CD8-positive, alpha-beta memory T cell (primary cell): ENCODE measurements at regions not wholly inside any gene's neighbourhood (a gene's known extent, or its start where the extent isn't known, plus 50 kb on each side); places are given as distances from the start of the nearest gene placed in this dataset.
A peak's percentile ranks its signal among the peaks of the same experiment; 100 is the strongest.

ENCODE experiments used
- CTCF ChIA-PET: fragments of 350-600 bp; sonication (Branson Sonifier 250); formaldehyde crosslinking; loops from one replicate; lab custom pipeline; 2021; ENCODE audit warnings: antibody characterized with exemption; lab: Charles Lee
- POLR2A ChIA-PET: fragments of 350-600 bp; sonication (Branson Sonifier 250); formaldehyde crosslinking; loops from one replicate; lab custom pipeline; 2021; ENCODE audit warnings: antibody characterized with exemption; lab: Charles Lee
- DNase-seq, 5 donors: peaks; one replicate each; pipeline versions ENCODE4 v3.0.0 to v3.0.0-alpha.2; 2020 to 2022; ENCODE audit warnings: mixed read lengths in 1 of 5
- H3K27ac ChIP-seq: one replicate; pipeline ENCODE4 v1.7.0; 2013; ENCODE audit warnings: low read depth, mild to moderate bottlenecking, low read length, moderate library complexity
- H3K27me3 ChIP-seq: 2 replicates; pipeline ENCODE4 v1.7.0; 2013; ENCODE audit warnings: low read length, mild to moderate bottlenecking; ENCODE audit not compliant: insufficient read depth, poor library complexity, severe bottlenecking
- H3K36me3 ChIP-seq: 2 replicates; pipeline ENCODE4 v1.7.0; 2013; ENCODE audit warnings: mild to moderate bottlenecking, low read length, moderate library complexity; ENCODE audit not compliant: insufficient read depth
- H3K4me1 ChIP-seq: 2 replicates; pipeline ENCODE4 v1.7.0; 2013; ENCODE audit warnings: mild to moderate bottlenecking, low read length, moderate library complexity; ENCODE audit not compliant: insufficient read depth
- H3K4me3 ChIP-seq: 2 replicates; pipeline ENCODE4 v1.7.0; 2013; ENCODE audit warnings: mild to moderate bottlenecking, low read length
- H3K9me3 ChIP-seq: 2 replicates; pipeline ENCODE4 v1.7.0; 2013; ENCODE audit warnings: mild to moderate bottlenecking, low read length
- H3K27ac Mint-ChIP-seq, 8 donors: one replicate each; pipeline ENCODE4 v1.8.0; 2020 to 2021; ENCODE audit warnings: mixed read lengths in 8 of 8, mild to moderate bottlenecking in 6 of 8, inconsistent platforms in 3 of 8, moderate library complexity in 3 of 8
- H3K27me3 Mint-ChIP-seq, 2 donors: one replicate each; pipeline ENCODE4 v1.8.0; 2020 to 2021; ENCODE audit warnings: mixed read lengths in 2 of 2, mild to moderate bottlenecking in 1 of 2, moderate library complexity in 1 of 2
- H3K36me3 Mint-ChIP-seq, 3 donors: one replicate each; pipeline ENCODE4 v1.8.0; 2020 to 2021; ENCODE audit warnings: mixed read lengths in 3 of 3, inconsistent platforms in 1 of 3, mild to moderate bottlenecking in 1 of 3
- H3K4me1 Mint-ChIP-seq, 3 donors: one replicate each; pipeline ENCODE4 v1.8.0; 2020 to 2021; ENCODE audit warnings: mixed read lengths in 3 of 3, inconsistent platforms in 1 of 3, mild to moderate bottlenecking in 1 of 3
- H3K4me3 Mint-ChIP-seq, 7 donors: one replicate each; pipeline ENCODE4 v1.8.0; 2020 to 2021; ENCODE audit warnings: mixed read lengths in 7 of 7, mild to moderate bottlenecking in 6 of 7, moderate library complexity in 4 of 7, inconsistent platforms in 2 of 7
- H3K9me3 Mint-ChIP-seq, 5 donors: one replicate each; pipeline ENCODE4 v1.8.0; 2020 to 2022; ENCODE audit warnings: mixed read lengths in 5 of 5, mild to moderate bottlenecking in 3 of 5, moderate library complexity in 2 of 5, inconsistent platforms in 1 of 5

DNA sequence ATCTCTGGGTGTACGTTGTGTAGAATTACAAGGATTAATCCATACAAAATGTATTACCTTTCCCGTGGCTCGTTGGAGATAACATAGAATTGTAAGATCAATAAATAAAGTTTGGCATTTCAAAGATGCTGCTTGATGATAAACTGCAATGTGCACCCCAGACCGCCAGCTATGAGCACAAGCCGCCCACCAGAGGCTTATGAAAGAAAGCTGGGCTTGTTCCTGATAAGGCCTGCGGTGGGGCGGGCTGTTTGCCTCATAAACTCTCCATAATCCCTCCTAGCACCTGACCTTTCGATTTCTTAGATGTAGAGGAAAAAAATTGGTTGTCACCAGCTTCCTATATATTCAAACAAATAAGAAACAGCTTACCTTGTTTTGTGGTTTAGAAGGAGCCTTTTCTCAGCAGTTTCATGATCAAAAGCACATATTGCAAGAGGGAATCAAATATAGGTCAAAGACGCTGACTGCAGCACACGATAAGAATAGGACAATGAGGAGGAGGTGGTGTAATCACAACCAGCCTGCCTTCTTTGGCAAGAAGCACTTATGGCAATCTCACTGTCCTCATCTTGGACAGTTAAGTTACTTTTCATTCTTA lies 293.6 kb downstream of the RMST start:
- H3K4me1 Mint-ChIP-seq, result no peaks in the 10 kb centered on the region
- no peak overlapping the region for H3K27ac ChIP-seq
- H3K36me3 ChIP-seq, result no peaks in the 10 kb centered on the region
- H3K27me3 ChIP-seq, result no peaks in the 10 kb centered on the region
- ChIA-PET CTCF (no interaction called here), POLR2A (no interaction called here)
- H3K27me3 Mint-ChIP-seq, result no peaks in the 10 kb centered on the region
- H3K36me3 Mint-ChIP-seq, result no peaks in the 10 kb centered on the region
- H3K9me3 ChIP-seq, result no peaks in the 10 kb centered on the region
- H3K4me1 ChIP-seq, result no peaks in the 10 kb centered on the region
- peaks cover 0 to 2% (median 0%) of the 10 kb centered on the region in 5 donors for H3K9me3 Mint-ChIP-seq
- no peak overlapping the region for H3K4me3 Mint-ChIP-seq
- DNase-seq, result no peak
- no peak overlapping the region for H3K27ac Mint-ChIP-seq
- no peak overlapping the region for H3K4me3 ChIP-seq

DNA sequence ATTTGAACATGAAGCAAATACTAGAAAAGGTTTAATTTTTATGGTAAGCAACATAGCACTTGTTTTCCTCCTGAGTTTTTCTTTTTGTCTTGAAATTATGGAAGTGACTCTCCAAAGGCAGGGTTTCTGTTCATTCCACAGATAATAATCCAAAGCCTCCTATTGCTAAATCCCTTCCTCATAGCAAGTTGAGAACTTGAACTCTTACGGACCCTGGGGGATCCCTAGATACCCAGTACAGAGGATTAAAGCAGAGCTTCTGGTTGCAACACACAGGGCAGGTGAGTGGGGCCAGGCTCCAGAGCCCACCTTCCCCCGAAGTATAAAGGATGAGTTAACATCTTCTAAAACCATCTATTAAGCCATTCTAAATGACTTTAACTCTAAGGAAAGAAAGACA lies 294.1 kb downstream of the RMST start:
- POLR2A ChIA-PET, result no interaction called here
- H3K4me3 ChIP-seq, result no peak overlapping the region
- no peaks in the 10 kb centered on the region for H3K27me3 ChIP-seq
- no peak for DNase-seq
- peaks cover 0 to 2% (median 2%) of the 10 kb centered on the region in 5 donors for H3K9me3 Mint-ChIP-seq
- no peak overlapping the region for H3K4me3 Mint-ChIP-seq
- H3K27ac Mint-ChIP-seq, result no peak overlapping the region
- H3K9me3 ChIP-seq, result no peaks in the 10 kb centered on the region
- H3K4me1 Mint-ChIP-seq, result no peaks in the 10 kb centered on the region
- H3K36me3 Mint-ChIP-seq, result no peaks in the 10 kb centered on the region
- H3K27ac ChIP-seq, result no peak overlapping the region
- no peaks in the 10 kb centered on the region for H3K36me3 ChIP-seq
- no peaks in the 10 kb centered on the region for H3K27me3 Mint-ChIP-seq
- CTCF ChIA-PET, result no interaction called here
- H3K4me1 ChIP-seq, result no peaks in the 10 kb centered on the region

DNA sequence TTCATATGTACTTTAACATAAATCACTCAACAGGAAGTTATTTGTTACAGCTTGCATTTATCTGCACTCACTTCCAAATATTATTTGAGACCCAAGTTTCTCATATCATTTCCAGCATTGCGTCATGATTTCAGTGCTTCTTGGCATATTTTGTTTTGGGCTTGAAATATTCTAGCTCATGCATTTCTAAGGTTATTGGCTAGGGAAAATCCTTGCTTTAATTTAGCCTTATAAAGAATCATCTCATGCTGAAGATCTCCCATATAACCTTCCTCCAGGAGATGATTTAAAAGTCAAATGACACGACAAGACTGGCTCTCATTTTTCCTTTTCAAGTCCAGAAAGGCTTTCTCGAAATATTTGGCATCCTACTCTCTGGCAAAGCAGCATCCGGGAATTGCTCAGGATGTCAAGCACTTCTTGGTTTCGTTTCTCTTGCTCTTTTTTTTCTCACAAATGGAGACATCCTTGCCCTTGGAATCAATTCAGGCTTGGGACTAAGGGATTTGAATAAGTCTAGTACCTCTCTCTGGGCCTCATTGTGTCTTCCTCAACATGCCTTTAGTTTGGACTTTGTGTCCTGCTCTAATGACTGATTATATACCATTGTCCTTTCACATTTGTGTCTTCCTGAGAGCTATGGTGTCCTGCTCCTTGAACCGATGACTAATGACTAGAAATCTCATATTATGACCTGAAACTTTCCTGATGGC lies 295.0 kb downstream of the RMST start:
- no peak overlapping the region for H3K27ac ChIP-seq
- H3K36me3 ChIP-seq, result no peaks in the 10 kb centered on the region
- Mint-ChIP-seq H3K27me3 (no peaks in the 10 kb centered on the region), H3K36me3 (no peaks in the 10 kb centered on the region), H3K9me3 (peaks cover 0 to 9% (median 2%) of the 10 kb centered on the region in 5 donors), H3K4me1 (no peaks in the 10 kb centered on the region), H3K27ac (peak overlapping the region in 1 of 8 donors; percentile 68), H3K4me3 (no peak overlapping the region)
- DNase-seq, result no peak
- no peaks in the 10 kb centered on the region for H3K27me3 ChIP-seq
- ChIA-PET POLR2A (no interaction called here), CTCF (no interaction called here)
- H3K4me3 ChIP-seq, result no peak overlapping the region
- H3K9me3 ChIP-seq, result no peaks in the 10 kb centered on the region
- H3K4me1 ChIP-seq, result no peaks in the 10 kb centered on the region

- Histone ChIP-seq H3K36me3 (no peaks in the 10 kb centered on the region), H3K27me3 (no peaks in the 10 kb centered on the region), H3K27ac (no peak overlapping the region), H3K4me3 (no peak overlapping the region), H3K9me3 (no peaks in the 10 kb centered on the region), H3K4me1 (no peaks in the 10 kb centered on the region)
- Mint-ChIP-seq H3K4me1 (no peaks in the 10 kb centered on the region), H3K36me3 (no peaks in the 10 kb centered on the region), H3K9me3 (peaks cover 0 to 9% (median 4%) of the 10 kb centered on the region in 5 donors), H3K4me3 (no peak overlapping the region), H3K27ac (no peak overlapping the region), H3K27me3 (no peaks in the 10 kb centered on the region)
- CTCF ChIA-PET, result no interaction called here
- POLR2A ChIA-PET, result no interaction called here
- DNase-seq, result no peak
These were observed 295.5 kb downstream of the RMST start for GRCh38 chr12:97758194-97758501.

- H3K4me3 Mint-ChIP-seq, result no peak overlapping the region
- Histone ChIP-seq H3K9me3 (no peaks in the 10 kb centered on the region), H3K27me3 (no peaks in the 10 kb centered on the region), H3K4me1 (no peaks in the 10 kb centered on the region), H3K4me3 (no peak overlapping the region), H3K27ac (no peak overlapping the region), H3K36me3 (no peaks in the 10 kb centered on the region)
- no peak overlapping the region for H3K27ac Mint-ChIP-seq
- no peak for DNase-seq
- ChIA-PET CTCF (no interaction called here), POLR2A (no interaction called here)
- peaks cover 0 to 9% (median 4%) of the 10 kb centered on the region in 5 donors for H3K9me3 Mint-ChIP-seq
- no peaks in the 10 kb centered on the region for H3K27me3 Mint-ChIP-seq
- no peaks in the 10 kb centered on the region for H3K4me1 Mint-ChIP-seq
- no peaks in the 10 kb centered on the region for H3K36me3 Mint-ChIP-seq
These were observed 296.0 kb downstream of the RMST start for GRCh38 chr12:97758586-97758985.

DNA sequence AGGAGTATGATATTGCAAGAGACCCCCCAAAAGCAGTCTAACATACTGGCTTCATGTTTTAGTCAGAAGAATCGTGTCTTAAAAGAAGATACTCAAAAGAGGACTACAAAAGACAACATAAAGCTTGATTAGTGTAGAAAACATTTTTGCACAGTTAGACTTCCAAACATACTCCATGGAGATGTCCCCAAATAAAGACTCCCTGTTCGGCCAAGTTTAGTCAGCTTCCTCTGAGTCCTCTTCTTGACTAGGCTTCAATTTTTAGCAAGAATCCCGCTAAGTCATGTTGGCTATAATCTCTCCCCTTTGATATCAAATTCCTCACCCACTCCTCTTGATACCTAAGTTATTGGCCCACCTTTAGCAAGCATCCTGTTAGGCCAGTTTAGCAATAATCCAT lies 298.0 kb downstream of the RMST start:
- Histone ChIP-seq H3K27ac (no peak overlapping the region), H3K4me1 (no peaks in the 10 kb centered on the region), H3K9me3 (no peaks in the 10 kb centered on the region), H3K27me3 (no peaks in the 10 kb centered on the region), H3K4me3 (no peak overlapping the region), H3K36me3 (no peaks in the 10 kb centered on the region)
- ChIA-PET CTCF (no interaction called here), POLR2A (no interaction called here)
- no peaks in the 10 kb centered on the region for H3K4me1 Mint-ChIP-seq
- H3K4me3 Mint-ChIP-seq, result no peak overlapping the region
- no peaks in the 10 kb centered on the region for H3K27me3 Mint-ChIP-seq
- no peak overlapping the region for H3K27ac Mint-ChIP-seq
- H3K9me3 Mint-ChIP-seq, result peaks cover 0 to 12% (median 4%) of the 10 kb centered on the region in 5 donors
- DNase-seq, result no peak
- H3K36me3 Mint-ChIP-seq, result no peaks in the 10 kb centered on the region

DNA sequence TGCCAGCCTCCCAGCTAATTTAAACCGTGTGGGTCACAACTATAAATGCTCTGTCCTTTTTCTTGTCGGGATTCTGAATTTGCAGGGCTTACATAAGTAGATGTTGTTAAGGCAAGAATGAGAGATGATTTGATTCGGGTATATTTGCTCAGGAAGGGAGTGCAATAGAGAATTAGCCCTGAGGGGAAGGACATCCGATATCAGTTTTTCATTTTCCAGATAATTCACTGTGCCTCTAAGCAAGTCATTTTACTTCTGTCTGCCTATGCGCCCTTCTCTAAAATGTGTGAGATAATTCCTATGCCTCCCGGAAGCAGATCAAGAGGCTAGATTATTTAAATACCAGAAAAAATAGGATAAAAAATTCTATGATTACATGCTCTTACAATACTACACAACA lies 300.5 kb downstream of the RMST start:
- H3K27ac Mint-ChIP-seq, result no peak overlapping the region
- H3K4me1 ChIP-seq, result no peaks in the 10 kb centered on the region
- H3K27me3 Mint-ChIP-seq, result no peaks in the 10 kb centered on the region
- ChIA-PET CTCF (no interaction called here), POLR2A (no interaction called here)
- no peaks in the 10 kb centered on the region for H3K36me3 Mint-ChIP-seq
- no peaks in the 10 kb centered on the region for H3K9me3 ChIP-seq
- H3K4me1 Mint-ChIP-seq, result no peaks in the 10 kb centered on the region
- no peaks in the 10 kb centered on the region for H3K36me3 ChIP-seq
- no peak overlapping the region for H3K4me3 Mint-ChIP-seq
- DNase-seq, result no peak
- no peak overlapping the region for H3K27ac ChIP-seq
- H3K27me3 ChIP-seq, result no peaks in the 10 kb centered on the region
- H3K9me3 Mint-ChIP-seq, result peaks cover 0 to 12% (median 2%) of the 10 kb centered on the region in 5 donors
- H3K4me3 ChIP-seq, result no peak overlapping the region

DNA sequence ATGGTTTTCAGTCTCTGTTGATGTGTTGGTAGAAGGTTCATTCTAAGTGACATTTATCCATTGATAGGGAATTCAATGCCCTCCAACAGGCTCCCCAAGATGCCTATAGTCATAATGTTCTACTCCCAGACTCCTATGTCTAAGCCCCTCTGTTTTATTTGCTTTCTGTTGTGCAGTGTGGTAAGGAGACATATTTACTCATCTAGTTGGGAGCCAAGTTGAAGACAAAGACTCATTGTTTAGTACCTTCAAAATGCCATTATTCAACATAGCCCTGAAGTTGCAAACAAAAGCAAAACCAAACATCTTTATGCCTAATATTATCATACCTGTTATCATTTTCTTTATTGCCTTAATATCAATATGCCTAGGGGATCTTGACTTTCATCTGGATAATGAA lies 302.1 kb downstream of the RMST start:
- Histone ChIP-seq H3K27ac (no peak overlapping the region), H3K27me3 (no peaks in the 10 kb centered on the region), H3K4me1 (no peaks in the 10 kb centered on the region), H3K36me3 (no peaks in the 10 kb centered on the region), H3K4me3 (no peak overlapping the region), H3K9me3 (no peaks in the 10 kb centered on the region)
- peaks cover 0 to 12% (median 2%) of the 10 kb centered on the region in 5 donors for H3K9me3 Mint-ChIP-seq
- H3K36me3 Mint-ChIP-seq, result no peaks in the 10 kb centered on the region
- CTCF ChIA-PET, result no interaction called here
- no peaks in the 10 kb centered on the region for H3K27me3 Mint-ChIP-seq
- H3K4me3 Mint-ChIP-seq, result no peak overlapping the region
- no peak overlapping the region for H3K27ac Mint-ChIP-seq
- DNase-seq, result no peak
- H3K4me1 Mint-ChIP-seq, result no peaks in the 10 kb centered on the region
- POLR2A ChIA-PET, result no interaction called here
